Muscle layer of duodenum (tissue), 2 donors: ENCODE measurements at regions not wholly inside any gene's neighbourhood (a gene's known extent, or its start where the extent isn't known, plus 50 kb on each side); places are given as distances from the start of the nearest gene placed in this dataset.

Experiments
- H3K27ac ChIP-seq: one replicate; pipeline ENCODE4 v1.7.0; 2013; ENCODE audit warnings: mild to moderate bottlenecking, low read length
- H3K27me3 ChIP-seq: one replicate; pipeline ENCODE4 v1.7.0; 2013; ENCODE audit warnings: low read depth, mild to moderate bottlenecking, control low read depth, low read length
- H3K36me3 ChIP-seq, 2 donors: one replicate each; pipeline ENCODE4 v1.7.0; 2013; ENCODE audit warnings: low read length in 2 of 2, control low read depth in 1 of 2, mild to moderate bottlenecking in 1 of 2; ENCODE audit not compliant: insufficient read depth in 2 of 2, control insufficient read depth in 1 of 2
- H3K4me1 ChIP-seq, 2 donors: one replicate each; pipeline ENCODE4 v1.7.0; 2013; ENCODE audit warnings: low read length in 2 of 2, mild to moderate bottlenecking in 2 of 2, control low read depth in 1 of 2, moderate library complexity in 1 of 2; ENCODE audit not compliant: insufficient read depth in 2 of 2, control insufficient read depth in 1 of 2
- H3K4me3 ChIP-seq, 2 donors: one replicate each; pipeline ENCODE4 v1.7.0; 2013; ENCODE audit warnings: low read length in 2 of 2, low read depth in 1 of 2, mild to moderate bottlenecking in 1 of 2
- H3K9me3 ChIP-seq, 2 donors: one replicate each; pipeline ENCODE4 v1.7.0; 2013; ENCODE audit warnings: low read length in 2 of 2, control low read depth in 1 of 2, mild to moderate bottlenecking in 1 of 2; ENCODE audit not compliant: control insufficient read depth in 1 of 2
- donor health status: healthy.

- Histone ChIP-seq H3K4me1 (no peaks in the 10 kb centered on the region), H3K36me3 (no peaks in the 10 kb centered on the region), H3K27me3 (no peaks in the 10 kb centered on the region), H3K9me3 (peaks cover 0 to 53% of the 10 kb centered on the region in 2 donors), H3K27ac (no peak overlapping the region), H3K4me3 (no peak overlapping the region)
These were observed 230.4 kb downstream of the SNRPN start for GRCh38 chr15:25185156-25185710.

- Histone ChIP-seq H3K27ac (no peak overlapping the region), H3K27me3 (no peaks in the 10 kb centered on the region), H3K36me3 (no peaks in the 10 kb centered on the region), H3K9me3 (peaks cover 0 to 52% of the 10 kb centered on the region in 2 donors), H3K4me1 (no peaks in the 10 kb centered on the region), H3K4me3 (no peak overlapping the region)
These were observed 231.0 kb downstream of the SNRPN start for GRCh38 chr15:25185791-25186190.

DNA sequence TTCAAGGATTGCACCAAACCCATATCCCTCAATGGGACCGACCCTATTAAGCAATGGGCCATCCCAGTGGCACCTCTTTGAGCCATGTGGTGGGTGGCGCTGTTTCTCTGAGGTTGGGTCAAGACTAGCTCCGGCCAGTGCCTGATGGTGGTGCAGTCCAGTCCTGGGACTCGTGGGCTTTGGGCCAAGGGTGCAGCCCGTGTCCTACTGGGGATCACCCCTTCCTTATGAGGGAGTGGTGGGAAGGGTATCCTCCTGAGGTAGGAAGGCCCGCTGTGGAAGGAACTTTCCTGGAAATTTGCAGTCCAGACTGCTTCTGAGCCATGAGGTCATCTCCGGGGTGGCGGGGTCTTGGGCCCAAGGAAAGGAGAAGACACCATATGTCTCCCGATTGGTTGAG lies 231.6 kb downstream of the SNRPN start:
- Histone ChIP-seq H3K4me1 (no peaks in the 10 kb centered on the region), H3K4me3 (no peak overlapping the region), H3K27ac (no peak overlapping the region), H3K9me3 (peaks cover 0 to 48% of the 10 kb centered on the region in 2 donors), H3K27me3 (no peaks in the 10 kb centered on the region), H3K36me3 (no peaks in the 10 kb centered on the region)

GRCh38 chr15:25186906-25187645 lies 232.3 kb downstream of the SNRPN start:
- Histone ChIP-seq H3K27me3 (no peaks in the 10 kb centered on the region), H3K4me3 (no peak overlapping the region), H3K36me3 (no peaks in the 10 kb centered on the region), H3K27ac (no peak overlapping the region), H3K9me3 (peaks cover 0 to 48% of the 10 kb centered on the region in 2 donors), H3K4me1 (no peaks in the 10 kb centered on the region)

GRCh38 chr15:25188051-25188450 lies 233.3 kb downstream of the SNRPN start:
- no peak overlapping the region for H3K27ac ChIP-seq
- H3K36me3 ChIP-seq: no peaks in the 10 kb centered on the region
- no peaks in the 10 kb centered on the region for H3K27me3 ChIP-seq
- no peaks in the 10 kb centered on the region for H3K4me1 ChIP-seq
- H3K4me3 ChIP-seq: peak overlapping the region in 1 of 2 donors; percentile 0
- peaks cover 0 to 47% of the 10 kb centered on the region in 2 donors for H3K9me3 ChIP-seq

DNA sequence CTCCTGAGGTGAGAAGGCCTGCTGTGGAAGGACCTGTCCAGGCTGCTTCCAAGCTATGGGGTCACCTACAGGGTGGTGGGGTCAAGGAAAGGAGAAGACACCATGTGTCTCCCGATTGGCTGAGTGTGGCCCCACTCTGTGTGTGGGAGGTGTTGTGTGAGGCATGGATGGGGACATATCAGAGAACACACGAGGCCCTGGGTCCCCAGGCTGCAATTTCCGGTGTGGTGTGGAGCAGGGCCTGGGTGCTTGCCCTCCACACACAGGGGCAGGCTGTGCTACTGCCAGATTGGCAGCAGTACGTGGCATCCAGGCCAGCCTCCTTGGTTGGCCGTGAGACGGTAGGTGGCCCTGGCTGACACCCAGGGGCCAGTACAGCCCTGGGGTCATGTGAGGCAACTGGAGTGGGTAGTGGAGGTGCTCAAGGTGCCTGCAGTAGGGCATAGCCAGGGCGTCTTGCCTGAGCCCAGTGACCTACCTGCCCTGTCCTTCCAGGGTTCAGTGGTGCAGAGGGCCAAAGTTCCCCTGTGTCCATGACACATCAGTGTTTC lies 233.8 kb downstream of the SNRPN start:
- no peak overlapping the region for H3K27ac ChIP-seq
- H3K9me3 ChIP-seq: peaks cover 0 to 47% of the 10 kb centered on the region in 2 donors
- no peaks in the 10 kb centered on the region for H3K4me1 ChIP-seq
- H3K36me3 ChIP-seq: no peaks in the 10 kb centered on the region
- peak overlapping the region in 1 of 2 donors; percentile 0 for H3K4me3 ChIP-seq
- H3K27me3 ChIP-seq: no peaks in the 10 kb centered on the region

DNA sequence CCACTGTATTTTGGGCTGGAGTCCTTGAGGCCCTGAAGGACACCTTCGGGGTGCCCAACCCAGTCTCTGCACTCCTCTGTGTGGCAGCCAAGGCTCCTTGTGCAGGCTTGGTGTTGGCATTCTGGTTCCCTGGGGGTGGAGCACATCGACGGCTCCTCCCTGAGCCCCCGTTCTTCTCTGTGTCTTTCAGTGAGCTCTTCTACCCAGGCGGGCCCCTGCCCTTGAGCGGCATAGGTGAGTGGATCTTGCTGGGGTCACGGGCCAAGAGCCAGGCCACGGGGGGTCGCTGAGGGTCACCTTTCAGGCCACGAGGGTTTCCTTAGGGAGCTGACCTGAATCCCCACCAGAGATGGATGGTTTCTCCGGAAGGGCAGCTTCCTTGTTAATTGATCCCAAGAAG lies 234.8 kb downstream of the SNRPN start:
- Histone ChIP-seq H3K27me3 (no peaks in the 10 kb centered on the region), H3K4me1 (no peaks in the 10 kb centered on the region), H3K36me3 (no peaks in the 10 kb centered on the region), H3K4me3 (no peak overlapping the region), H3K27ac (no peak overlapping the region), H3K9me3 (peaks cover 0 to 53% of the 10 kb centered on the region in 2 donors)

- Histone ChIP-seq H3K9me3 (peaks cover 0 to 63% of the 10 kb centered on the region in 2 donors), H3K27ac (no peak overlapping the region), H3K27me3 (no peaks in the 10 kb centered on the region), H3K4me3 (no peak overlapping the region), H3K4me1 (no peaks in the 10 kb centered on the region), H3K36me3 (no peaks in the 10 kb centered on the region)
These were observed 237.9 kb downstream of the SNRPN start for GRCh38 chr15:25192651-25193050.

DNA sequence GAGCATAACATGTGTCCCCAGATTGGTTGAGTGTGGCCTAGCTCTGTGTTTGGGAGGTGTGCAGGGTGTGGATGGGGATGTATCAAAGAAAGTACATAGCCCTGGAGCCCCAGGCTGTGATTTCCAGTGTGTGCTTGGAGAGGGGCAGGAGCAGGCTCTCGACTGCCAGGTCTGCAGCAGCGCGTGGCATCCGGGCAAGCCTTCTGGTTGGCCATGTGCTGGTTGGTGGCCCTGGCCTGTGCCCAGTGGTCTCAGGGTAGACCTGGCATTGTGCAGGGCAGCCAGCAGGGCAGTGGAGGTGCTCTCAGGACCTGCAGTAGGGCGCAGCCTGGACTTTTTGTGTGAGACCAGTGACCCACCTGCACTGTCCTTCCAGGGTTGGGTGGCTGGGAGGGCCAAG lies 231.5 kb downstream of the UBE3A start:
- no peaks in the 10 kb centered on the region for H3K27me3 ChIP-seq
- no peak overlapping the region for H3K27ac ChIP-seq
- no peaks in the 10 kb centered on the region for H3K36me3 ChIP-seq
- H3K4me3 ChIP-seq: no peak overlapping the region
- no peaks in the 10 kb centered on the region for H3K4me1 ChIP-seq
- H3K9me3 ChIP-seq: peaks cover 0 to 60% of the 10 kb centered on the region in 2 donors

GRCh38 chr15:25208735-25209134 lies 230.1 kb downstream of the UBE3A start:
- peak overlapping the region in 1 of 2 donors; percentile 21 for H3K4me3 ChIP-seq
- H3K27me3 ChIP-seq: no peaks in the 10 kb centered on the region
- no peak overlapping the region for H3K27ac ChIP-seq
- H3K4me1 ChIP-seq: no peaks in the 10 kb centered on the region
- H3K36me3 ChIP-seq: no peaks in the 10 kb centered on the region
- peaks cover 0 to 68% of the 10 kb centered on the region in 2 donors for H3K9me3 ChIP-seq

DNA sequence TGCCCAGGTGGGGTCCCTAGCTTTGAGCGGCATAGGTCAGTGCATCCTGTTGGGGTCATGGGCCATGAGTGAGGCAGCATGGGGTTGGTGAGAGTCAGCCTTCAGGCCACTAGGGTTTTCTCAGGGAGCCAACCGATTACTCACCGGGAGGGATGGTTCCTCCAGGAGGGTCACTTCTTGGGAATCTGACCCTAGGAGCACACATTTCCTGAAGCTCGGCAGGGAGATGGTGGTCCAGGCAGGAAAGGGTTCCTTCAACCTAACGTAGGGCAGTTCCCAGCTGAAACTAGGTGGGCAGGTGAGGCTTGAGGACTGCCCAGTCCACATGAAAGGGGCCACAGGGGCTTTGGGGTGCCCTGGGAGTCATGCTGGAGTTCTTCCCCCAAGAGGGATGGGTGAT lies 218.0 kb downstream of the UBE3A start:
- no peaks in the 10 kb centered on the region for H3K4me1 ChIP-seq
- no peaks in the 10 kb centered on the region for H3K27me3 ChIP-seq
- no peak overlapping the region for H3K4me3 ChIP-seq
- H3K27ac ChIP-seq: no peak overlapping the region
- H3K9me3 ChIP-seq: peaks cover 5 to 56% of the 10 kb centered on the region in 2 donors
- H3K36me3 ChIP-seq: no peaks in the 10 kb centered on the region
